CD4-positive, alpha-beta memory T cell (primary cell): ENCODE measurements at regions not wholly inside any gene's neighbourhood (a gene's known extent, or its start where the extent isn't known, plus 50 kb on each side); places are given as distances from the start of the nearest gene placed in this dataset.

Experiments used
- CTCF ChIA-PET: fragments of 350-600 bp; sonication (Branson Sonifier 250); formaldehyde crosslinking; loops from one replicate; lab custom pipeline; 2021; ENCODE audit warnings: inconsistent platforms; ENCODE audit not compliant: partially characterized antibody; lab: Charles Lee
- POLR2A ChIA-PET: fragments of 350-600 bp; sonication (Branson Sonifier 250); formaldehyde crosslinking; loops from one replicate; lab custom pipeline; 2021; ENCODE audit not compliant: partially characterized antibody; lab: Charles Lee
- DNase-seq, 5 donors: peaks; one replicate each; pipeline versions ENCODE4 v3.0.0 to v3.0.0-alpha.2; 2020 to 2022; ENCODE audit warnings: mixed read lengths in 1 of 5
- H3K27ac ChIP-seq: one replicate; pipeline ENCODE4 v1.7.0; 2013; ENCODE audit warnings: low read depth, low read length
- H3K27me3 ChIP-seq: 2 replicates; pipeline ENCODE4 v1.7.0; 2013; ENCODE audit warnings: mild to moderate bottlenecking, low read length, moderate library complexity; ENCODE audit not compliant: insufficient read depth
- H3K36me3 ChIP-seq: 2 replicates; pipeline ENCODE4 v1.7.0; 2013; ENCODE audit warnings: mild to moderate bottlenecking, low read length, moderate library complexity; ENCODE audit not compliant: insufficient read depth
- H3K4me1 ChIP-seq: 2 replicates; pipeline ENCODE4 v1.7.0; 2013; ENCODE audit warnings: mild to moderate bottlenecking, low read length, moderate library complexity; ENCODE audit not compliant: insufficient read depth
- H3K4me3 ChIP-seq, 2 donors: one replicate each; pipeline ENCODE4 v1.7.0; 2013; ENCODE audit warnings: low read length in 2 of 2, mild to moderate bottlenecking in 1 of 2
- H3K9me3 ChIP-seq, 2 donors: one replicate each; pipeline ENCODE4 v1.7.0; 2013; ENCODE audit warnings: low read length in 2 of 2, control low read depth in 1 of 2; ENCODE audit not compliant: control insufficient read depth in 1 of 2
- H3K27ac Mint-ChIP-seq, 7 donors: one replicate each; pipeline ENCODE4 v1.8.0; 2020 to 2021; ENCODE audit warnings: mixed read lengths in 7 of 7, mild to moderate bottlenecking in 6 of 7, inconsistent platforms in 3 of 7, moderate library complexity in 3 of 7
- H3K27me3 Mint-ChIP-seq, 2 donors: one replicate each; pipeline ENCODE4 v1.8.0; 2020 to 2021; ENCODE audit warnings: mixed read lengths in 2 of 2
- H3K36me3 Mint-ChIP-seq, 2 donors: one replicate each; pipeline ENCODE4 v1.8.0; 2020 to 2021; ENCODE audit warnings: mixed read lengths in 2 of 2, inconsistent platforms in 1 of 2, mild to moderate bottlenecking in 1 of 2
- H3K4me1 Mint-ChIP-seq, 4 donors: one replicate each; pipeline ENCODE4 v1.8.0; 2020 to 2021; ENCODE audit warnings: mixed read lengths in 4 of 4, mild to moderate bottlenecking in 1 of 4
- H3K4me3 Mint-ChIP-seq, 8 donors: one replicate each; pipeline ENCODE4 v1.8.0; 2020 to 2021; ENCODE audit warnings: mixed read lengths in 8 of 8, mild to moderate bottlenecking in 7 of 8, moderate library complexity in 6 of 8, inconsistent platforms in 3 of 8
- H3K9me3 Mint-ChIP-seq, 8 donors: one replicate each; pipeline ENCODE4 v1.8.0; 2020 to 2021; ENCODE audit warnings: mixed read lengths in 8 of 8, mild to moderate bottlenecking in 5 of 8, inconsistent platforms in 3 of 8, moderate library complexity in 1 of 8
- intact Hi-C: fragments of 100-400 bp; cut with micrococcal nuclease; formaldehyde crosslinking; loops from one replicate; pipeline ENCODE4 v1.15.1; 2023

DNA sequence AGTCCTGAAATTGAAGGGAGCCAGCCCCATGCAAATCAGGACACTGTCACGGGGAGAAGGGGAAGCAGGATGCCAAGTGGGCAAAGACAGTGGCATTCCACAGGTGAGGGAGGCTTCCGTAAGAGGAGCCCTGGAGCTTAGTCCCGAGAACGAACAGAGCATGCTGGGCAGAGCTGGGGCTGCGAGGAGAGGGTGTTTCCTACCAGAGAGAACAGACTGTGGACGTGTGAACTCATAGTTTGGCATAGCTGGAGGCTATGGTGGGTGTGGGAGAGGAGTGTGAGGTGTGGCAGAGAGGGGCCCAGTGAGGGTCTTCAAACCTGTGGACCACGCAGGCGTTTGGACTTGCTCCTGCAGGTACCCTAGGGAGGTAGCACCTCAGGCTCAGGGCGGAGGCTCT, 102.8 kb upstream of the SMIM23 start:
- H3K4me1 Mint-ChIP-seq, result no peaks in the 10 kb centered on the region
- H3K9me3 Mint-ChIP-seq, result no peaks in the 10 kb centered on the region
- H3K27me3 ChIP-seq, result no peaks in the 10 kb centered on the region
- H3K4me3 Mint-ChIP-seq, result no peak overlapping the region
- no peaks in the 10 kb centered on the region for H3K9me3 ChIP-seq
- H3K27ac Mint-ChIP-seq, result peak overlapping the region in 1 of 7 donors; percentile 54
- H3K27ac ChIP-seq, result no peak overlapping the region
- H3K4me3 ChIP-seq, result no peak overlapping the region
- POLR2A ChIA-PET, result no interaction called here
- intact Hi-C loops, result no loop called here
- CTCF ChIA-PET, result no interaction called here
- H3K4me1 ChIP-seq, result no peaks in the 10 kb centered on the region
- no peak for DNase-seq
- peaks cover 11 to 18% of the 10 kb centered on the region in 2 donors for H3K27me3 Mint-ChIP-seq
- H3K36me3 ChIP-seq, result no peaks in the 10 kb centered on the region
- H3K36me3 Mint-ChIP-seq, result no peaks in the 10 kb centered on the region

DNA sequence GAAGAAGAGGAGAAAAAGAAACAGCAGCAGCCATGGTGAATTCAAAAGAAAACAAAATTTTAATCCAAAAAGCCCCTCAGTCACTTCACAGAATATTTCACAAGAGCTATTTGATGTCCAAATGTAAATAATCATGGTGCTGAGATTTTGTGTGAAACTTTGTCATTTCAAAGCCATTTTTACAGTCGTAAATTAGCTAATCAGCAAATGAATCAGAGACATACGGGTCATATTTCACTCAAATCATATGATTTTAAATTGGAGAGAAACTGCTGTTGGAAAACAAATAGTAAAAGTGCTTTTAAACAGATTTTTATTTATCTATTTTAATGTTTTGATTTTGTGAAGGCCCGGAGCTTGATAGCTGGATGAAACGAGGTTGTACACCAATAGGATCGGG, 101.4 kb upstream of the SMIM23 start:
- no peak for DNase-seq
- H3K27me3 ChIP-seq, result no peaks in the 10 kb centered on the region
- no peaks in the 10 kb centered on the region for H3K4me1 Mint-ChIP-seq
- H3K27ac ChIP-seq, result no peak overlapping the region
- H3K27me3 Mint-ChIP-seq, result peaks cover 11 to 14% of the 10 kb centered on the region in 2 donors
- no peaks in the 10 kb centered on the region for H3K9me3 Mint-ChIP-seq
- H3K27ac Mint-ChIP-seq, result no peak overlapping the region
- intact Hi-C loops, result no loop called here
- no peaks in the 10 kb centered on the region for H3K9me3 ChIP-seq
- H3K4me1 ChIP-seq, result no peaks in the 10 kb centered on the region
- POLR2A ChIA-PET, result no interaction called here
- no peaks in the 10 kb centered on the region for H3K36me3 ChIP-seq
- CTCF ChIA-PET, result no interaction called here
- H3K4me3 ChIP-seq, result no peak overlapping the region
- H3K4me3 Mint-ChIP-seq, result no peak overlapping the region
- no peaks in the 10 kb centered on the region for H3K36me3 Mint-ChIP-seq

DNA sequence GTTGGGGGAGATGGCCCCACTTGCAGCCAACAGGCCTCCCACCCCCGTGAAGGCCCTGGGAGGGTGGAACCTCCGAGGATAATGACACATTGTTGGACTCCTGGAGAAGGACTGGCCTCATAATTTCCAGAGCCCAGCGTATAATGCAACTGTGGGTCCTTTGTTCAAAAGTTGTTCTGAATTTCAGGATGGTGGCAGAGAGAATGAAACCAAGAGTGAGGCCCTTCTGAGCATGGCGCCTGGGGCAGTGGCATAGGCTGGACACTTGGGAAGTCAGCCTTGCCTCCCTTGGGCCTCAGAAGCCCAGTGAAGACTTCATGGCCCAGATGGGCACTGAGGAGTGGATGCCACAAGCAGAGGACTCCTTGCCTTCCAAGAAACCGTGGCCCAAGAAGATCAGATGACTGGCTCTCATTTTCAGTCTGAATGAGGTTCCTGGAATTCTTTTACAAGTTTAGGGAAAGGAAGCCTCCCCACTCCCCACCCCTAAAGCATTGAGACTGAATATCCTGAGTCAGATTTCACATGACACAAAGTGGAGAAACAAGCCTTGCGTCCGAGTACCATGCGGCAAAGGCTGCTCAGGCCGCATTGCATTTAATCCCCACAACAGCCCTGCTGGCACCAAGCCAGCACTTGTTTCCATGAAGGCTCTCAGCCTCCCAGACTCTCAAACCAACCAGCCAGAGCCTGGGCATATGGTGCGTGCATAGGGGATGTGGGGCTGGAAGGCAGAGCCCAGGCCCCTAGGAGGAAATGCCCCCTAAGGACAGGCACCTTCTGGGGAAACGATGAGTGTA, 96.7 kb upstream of the SMIM23 start:
- no peaks in the 10 kb centered on the region for H3K36me3 ChIP-seq
- no peak overlapping the region for H3K4me3 Mint-ChIP-seq
- H3K9me3 Mint-ChIP-seq, result peaks cover 0 to under 1% (median 0%) of the 10 kb centered on the region in 8 donors
- H3K27me3 ChIP-seq, result no peaks in the 10 kb centered on the region
- H3K4me3 ChIP-seq, result no peak overlapping the region
- intact Hi-C loops, result no loop called here
- no peaks in the 10 kb centered on the region for H3K9me3 ChIP-seq
- ChIA-PET POLR2A (no interaction called here), CTCF (no interaction called here)
- no peaks in the 10 kb centered on the region for H3K36me3 Mint-ChIP-seq
- H3K27ac ChIP-seq, result no peak overlapping the region
- peaks cover 0 to 5% of the 10 kb centered on the region in 2 donors for H3K27me3 Mint-ChIP-seq
- no peaks in the 10 kb centered on the region for H3K4me1 Mint-ChIP-seq
- H3K4me1 ChIP-seq, result no peaks in the 10 kb centered on the region
- DNase-seq, result no peak
- no peak overlapping the region for H3K27ac Mint-ChIP-seq

DNA sequence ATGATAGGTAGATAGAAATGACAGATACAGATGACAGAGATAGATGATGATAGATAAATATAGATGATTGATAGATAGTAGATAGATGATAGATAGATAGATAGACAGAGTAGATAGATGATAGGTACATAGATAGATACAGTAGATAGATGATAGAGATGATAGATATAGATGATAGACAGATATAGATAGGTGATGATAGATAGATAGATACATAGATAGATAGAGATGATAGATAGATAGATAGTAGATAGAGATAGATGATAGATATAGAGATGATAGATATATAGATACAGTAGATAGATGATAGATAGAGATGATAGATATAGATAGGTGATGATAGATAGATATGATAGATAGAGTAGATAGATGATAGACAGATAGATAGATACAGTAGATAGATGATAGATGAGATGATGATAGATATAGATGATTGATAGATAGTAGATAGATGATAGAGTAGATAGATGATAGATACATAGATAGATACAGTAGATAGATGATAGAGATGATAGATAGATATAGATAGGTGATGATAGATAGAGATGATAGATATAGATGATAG, 95.7 kb upstream of the SMIM23 start:
- intact Hi-C loops, result no loop called here
- no peaks in the 10 kb centered on the region for H3K27me3 ChIP-seq
- ChIA-PET POLR2A (no interaction called here), CTCF (no interaction called here)
- no peaks in the 10 kb centered on the region for H3K9me3 ChIP-seq
- H3K27me3 Mint-ChIP-seq, result peaks cover 2 to 5% of the 10 kb centered on the region in 2 donors
- no peaks in the 10 kb centered on the region for H3K4me1 Mint-ChIP-seq
- H3K27ac Mint-ChIP-seq, result no peak overlapping the region
- H3K36me3 ChIP-seq, result no peaks in the 10 kb centered on the region
- H3K9me3 Mint-ChIP-seq, result peaks cover 0 to 1% (median 0%) of the 10 kb centered on the region in 8 donors
- H3K4me3 Mint-ChIP-seq, result no peak overlapping the region
- DNase-seq, result no peak
- no peaks in the 10 kb centered on the region for H3K4me1 ChIP-seq
- H3K36me3 Mint-ChIP-seq, result no peaks in the 10 kb centered on the region
- H3K4me3 ChIP-seq, result no peak overlapping the region
- no peak overlapping the region for H3K27ac ChIP-seq

DNA sequence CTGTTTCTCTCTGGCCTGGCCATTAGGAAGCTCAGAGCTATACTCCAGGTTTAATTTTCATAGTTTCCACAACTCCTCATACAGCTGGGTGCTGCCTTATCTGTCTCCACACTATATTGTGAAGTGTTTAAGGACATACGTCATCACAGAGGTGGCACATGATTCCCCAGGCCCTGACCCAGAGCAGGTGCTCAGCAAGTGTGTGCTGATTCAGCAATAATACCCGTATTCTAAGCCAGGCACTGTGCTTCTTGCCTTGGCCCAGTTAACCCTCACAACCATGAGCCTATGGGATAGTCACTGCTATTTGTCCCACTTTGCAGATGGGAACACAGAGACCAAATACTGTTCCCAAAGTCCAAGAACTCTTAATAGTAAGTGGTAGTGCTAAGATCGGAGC, 93.5 kb upstream of the SMIM23 start:
- no peak for DNase-seq
- peaks cover 0 to 2% of the 10 kb centered on the region in 2 donors for H3K27me3 Mint-ChIP-seq
- ChIA-PET CTCF (no interaction called here), POLR2A (no interaction called here)
- H3K4me1 Mint-ChIP-seq, result no peaks in the 10 kb centered on the region
- no peaks in the 10 kb centered on the region for H3K36me3 Mint-ChIP-seq
- no peak overlapping the region for H3K4me3 Mint-ChIP-seq
- intact Hi-C loops, result no loop called here
- Histone ChIP-seq H3K27ac (no peak overlapping the region), H3K4me3 (no peak overlapping the region), H3K36me3 (no peaks in the 10 kb centered on the region), H3K9me3 (no peaks in the 10 kb centered on the region), H3K4me1 (no peaks in the 10 kb centered on the region), H3K27me3 (no peaks in the 10 kb centered on the region)
- H3K27ac Mint-ChIP-seq, result no peak overlapping the region
- H3K9me3 Mint-ChIP-seq, result peaks cover 0 to 1% (median 0%) of the 10 kb centered on the region in 8 donors

DNA sequence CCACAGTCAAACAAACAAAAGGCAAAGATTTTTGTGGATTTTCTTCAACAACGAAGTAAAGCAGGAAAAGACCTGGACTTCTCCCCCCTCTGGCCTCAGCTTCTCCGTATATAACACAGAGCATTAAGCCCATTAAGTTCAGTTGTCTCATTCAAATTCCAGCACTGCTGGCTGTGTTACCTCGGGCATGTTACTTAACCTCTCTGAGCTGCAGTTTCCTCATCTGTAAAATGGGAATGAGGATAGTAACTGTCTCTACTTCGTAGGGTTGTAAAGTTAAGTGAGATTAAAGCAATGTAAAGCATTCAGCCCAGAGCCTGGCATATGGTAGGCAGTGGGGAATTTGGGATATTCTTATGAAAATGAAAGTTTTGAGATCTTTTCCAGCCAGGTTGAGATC, 92.7 kb upstream of the SMIM23 start:
- Histone ChIP-seq H3K4me1 (no peaks in the 10 kb centered on the region), H3K36me3 (no peaks in the 10 kb centered on the region), H3K9me3 (no peaks in the 10 kb centered on the region), H3K27me3 (no peaks in the 10 kb centered on the region), H3K27ac (no peak overlapping the region), H3K4me3 (no peak overlapping the region)
- H3K36me3 Mint-ChIP-seq, result no peaks in the 10 kb centered on the region
- no peak for DNase-seq
- intact Hi-C loops, result no loop called here
- H3K4me1 Mint-ChIP-seq, result no peaks in the 10 kb centered on the region
- no peak overlapping the region for H3K4me3 Mint-ChIP-seq
- CTCF ChIA-PET, result no interaction called here
- peaks cover 0 to 1% (median 0%) of the 10 kb centered on the region in 8 donors for H3K9me3 Mint-ChIP-seq
- POLR2A ChIA-PET, result no interaction called here
- H3K27ac Mint-ChIP-seq, result no peak overlapping the region
- peaks cover 0 to 2% of the 10 kb centered on the region in 2 donors for H3K27me3 Mint-ChIP-seq

DNA sequence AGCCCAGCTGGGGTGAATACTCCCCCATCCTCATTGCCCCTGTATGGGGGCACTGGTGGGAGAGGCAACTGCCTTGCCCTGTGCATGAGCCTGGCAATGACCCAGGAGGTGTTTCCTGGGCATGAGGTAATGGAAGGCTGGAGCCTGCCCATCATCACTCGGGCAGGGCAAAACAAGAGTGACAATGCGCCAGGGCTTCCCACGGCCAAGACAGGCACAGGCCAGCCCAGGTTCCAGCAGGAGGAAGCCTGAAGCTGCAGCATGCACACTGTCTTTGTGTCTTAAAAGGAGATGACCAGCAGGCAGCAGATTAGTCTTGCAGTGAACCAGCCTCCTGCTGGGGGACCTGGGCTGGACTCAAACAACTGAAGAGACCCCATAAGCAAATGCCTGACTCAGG, 92.2 kb upstream of the SMIM23 start:
- intact Hi-C loops, result no loop called here
- Mint-ChIP-seq H3K36me3 (no peaks in the 10 kb centered on the region), H3K4me1 (no peaks in the 10 kb centered on the region), H3K27ac (no peak overlapping the region), H3K4me3 (no peak overlapping the region), H3K27me3 (peaks cover 0 to 2% of the 10 kb centered on the region in 2 donors), H3K9me3 (peaks cover 0 to 1% (median 0%) of the 10 kb centered on the region in 8 donors)
- POLR2A ChIA-PET, result no interaction called here
- Histone ChIP-seq H3K4me3 (no peak overlapping the region), H3K4me1 (no peaks in the 10 kb centered on the region), H3K36me3 (no peaks in the 10 kb centered on the region), H3K9me3 (no peaks in the 10 kb centered on the region), H3K27me3 (no peaks in the 10 kb centered on the region), H3K27ac (no peak overlapping the region)
- CTCF ChIA-PET, result no interaction called here
- DNase-seq, result no peak
